DMS79 treated with DMSO at 0.1 percent for 48 hours (cell line): ENCODE measurements at regions not wholly inside any gene's neighbourhood (a gene's known extent, or its start where the extent isn't known, plus 50 kb on each side); places are given as distances from the start of the nearest gene placed in this dataset.
"Not testable (repeated sequence)": the region's sequence is repeated elsewhere in the genome, so short reads cannot be mapped to it uniquely, and the experiment has no call there.

Experiments
- DNase-seq: peaks from one replicate; lab custom pipeline; 2025; lab: John Stamatoyannopoulos, UW

GRCh38 chr6:110558575-110558974, 82.2 kb upstream of the SLC22A16 start:
- DNase-seq: no peak

DNA sequence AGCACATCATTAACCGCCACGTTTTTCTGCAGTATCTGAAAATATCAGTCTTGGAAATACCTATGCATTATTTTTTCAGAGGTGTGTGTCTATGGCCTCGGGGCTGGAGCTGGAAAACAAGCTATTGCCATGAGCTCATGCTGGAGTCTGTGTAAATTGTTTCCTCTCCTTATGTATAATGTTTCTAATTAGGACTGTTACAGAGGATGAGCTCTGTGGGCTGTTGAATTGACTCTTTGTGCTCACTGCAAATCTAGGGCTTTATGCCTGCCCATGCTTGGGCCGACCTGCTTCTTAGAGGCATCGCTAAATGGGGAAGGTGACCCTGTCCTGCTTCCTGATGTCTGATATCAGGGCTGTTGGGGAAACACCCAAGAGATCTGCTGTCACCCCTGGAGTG, 80.8 kb upstream of the SLC22A16 start:
- DNase-seq: no peak

DNA sequence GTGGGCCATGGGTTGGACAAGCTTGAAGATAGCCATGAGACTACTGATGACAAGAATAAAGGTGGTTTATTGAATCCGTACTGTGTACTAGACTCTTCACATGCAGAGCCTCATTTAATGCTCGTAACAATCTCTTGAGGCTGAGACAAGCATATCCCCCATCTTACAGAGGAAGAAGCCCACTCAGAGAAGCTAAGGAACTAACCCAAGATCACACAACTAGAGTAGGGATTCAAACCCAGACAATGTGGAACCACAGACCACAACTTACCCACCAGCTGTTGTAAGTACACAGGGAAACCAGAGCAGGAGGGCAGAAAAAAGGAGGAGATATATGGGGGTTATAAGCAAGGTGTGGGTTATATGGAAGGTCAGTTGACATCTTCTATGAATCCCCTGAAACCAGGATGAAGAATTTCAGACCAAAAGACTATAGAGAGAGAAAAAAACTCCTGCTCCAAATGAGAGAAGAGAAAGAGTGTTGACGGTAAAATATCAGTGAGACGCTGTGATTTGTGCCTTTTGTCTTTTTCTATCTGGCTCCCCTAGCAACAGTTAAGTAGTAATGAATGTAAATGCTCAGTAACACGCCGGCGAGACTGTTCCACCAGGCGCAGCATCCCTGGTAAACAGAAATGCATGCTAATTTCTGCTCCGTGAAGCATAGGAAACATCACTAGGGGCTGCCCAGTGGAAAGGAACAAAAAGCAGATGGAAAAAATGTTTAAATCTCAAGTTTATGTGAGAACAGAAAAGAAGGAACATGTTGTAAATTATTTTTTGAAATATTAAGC, 80.1 kb upstream of the SLC22A16 start:
- no peak for DNase-seq

GRCh38 chr6:110554966-110555460, 78.6 kb upstream of the SLC22A16 start:
- DNase-seq: no peak

- no peak for DNase-seq
These were observed 78.0 kb upstream of the SLC22A16 start for GRCh38 chr6:110554441-110554840.

DNA sequence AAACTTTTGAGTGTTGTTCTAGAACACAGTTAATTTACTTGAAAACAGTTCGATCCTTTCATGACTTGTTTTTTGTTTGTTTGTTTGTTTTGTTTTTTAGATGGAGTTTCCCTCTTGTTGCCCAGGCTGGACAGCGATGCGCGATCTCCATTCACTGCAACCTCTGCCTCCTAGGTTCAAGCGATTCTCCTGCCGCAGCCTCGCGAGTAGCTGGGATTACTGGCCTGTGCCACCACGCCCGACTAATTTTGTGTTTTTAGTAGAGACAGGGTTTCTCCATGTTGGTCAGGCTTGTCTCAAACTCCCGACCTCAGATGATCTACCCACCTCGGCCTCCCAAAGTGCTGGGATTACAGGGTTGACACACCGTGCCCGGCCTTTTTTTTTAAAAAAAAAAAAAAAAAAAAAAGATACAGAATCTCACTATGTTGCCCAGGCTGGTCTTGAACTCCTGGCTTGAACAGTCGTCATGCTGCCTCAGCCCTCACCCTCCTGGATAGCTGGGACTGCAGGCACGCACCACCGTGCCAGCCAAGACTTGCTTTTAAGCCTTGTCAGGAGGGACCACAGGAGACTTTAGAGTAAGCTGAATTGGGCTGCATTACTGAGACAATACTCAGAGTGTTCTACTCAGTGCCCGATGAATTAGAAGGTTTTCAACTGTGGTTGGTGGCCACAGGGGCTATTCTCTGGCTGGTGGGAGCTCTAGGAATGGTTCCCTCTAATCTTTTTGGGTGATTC, 76.7 kb upstream of the SLC22A16 start:
- no peak for DNase-seq

GRCh38 chr6:110552076-110552475, 75.7 kb upstream of the SLC22A16 start:
- DNase-seq: no peak

- DNase-seq: no peak
These were observed 74.7 kb upstream of the SLC22A16 start for GRCh38 chr6:110551088-110551487.

- DNase-seq: no peak
These were observed 73.9 kb upstream of the SLC22A16 start for GRCh38 chr6:110550353-110550752.

DNA sequence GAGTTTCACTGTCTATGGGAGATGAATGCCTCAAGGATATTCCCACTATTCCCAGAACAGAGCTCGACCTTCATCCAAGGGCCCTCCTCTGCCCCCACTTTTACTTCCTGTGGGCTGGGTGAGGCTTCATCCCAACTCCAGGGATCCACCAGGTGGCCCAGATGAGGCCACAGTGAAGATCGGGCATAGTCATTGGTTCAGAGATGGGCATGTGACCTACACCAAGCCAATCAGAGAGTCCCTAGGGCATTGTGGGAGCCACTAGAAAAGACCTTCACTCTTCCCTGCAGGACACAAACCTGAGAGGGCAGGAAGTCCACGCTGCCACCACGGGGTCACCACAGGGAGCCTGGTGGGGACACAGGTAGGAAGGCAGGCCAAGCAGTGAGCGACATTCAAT, 72.9 kb upstream of the SLC22A16 start:
- DNase-seq: no peak

GRCh38 chr6:110548110-110548847, 71.9 kb upstream of the SLC22A16 start:
- no peak for DNase-seq

DNA sequence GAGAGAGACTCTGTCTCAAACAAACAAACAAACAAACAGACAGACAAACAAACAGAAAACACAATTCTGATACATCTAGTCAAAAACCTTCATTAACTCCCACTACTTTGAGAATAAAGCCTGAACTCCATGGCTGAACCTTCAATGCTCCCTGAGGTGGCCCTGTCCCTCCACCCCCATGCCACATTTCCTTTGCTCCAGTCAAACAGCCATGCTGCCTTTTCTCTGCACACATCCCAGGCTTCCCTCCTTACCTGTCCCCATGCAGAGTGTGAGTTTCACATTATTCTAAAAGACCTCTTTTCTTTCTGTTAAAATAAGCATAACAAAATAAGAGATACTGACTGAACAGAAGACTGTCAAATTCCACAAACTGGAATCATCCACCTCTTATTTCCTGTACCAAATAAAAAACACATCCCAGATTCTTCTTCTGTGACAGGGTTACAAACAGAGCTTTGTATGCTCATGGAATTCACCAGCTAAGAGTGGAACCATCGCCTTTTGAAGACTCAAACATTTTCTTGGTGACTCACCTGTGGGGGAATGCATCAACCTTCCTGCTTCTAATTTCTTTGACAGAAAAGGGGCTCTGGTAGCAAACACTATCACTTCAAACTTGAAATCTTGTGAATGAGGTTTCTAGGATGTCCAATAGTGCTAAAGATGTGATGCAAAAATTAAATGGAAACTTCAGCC, 71.0 kb upstream of the SLC22A16 start:
- no peak for DNase-seq

DNA sequence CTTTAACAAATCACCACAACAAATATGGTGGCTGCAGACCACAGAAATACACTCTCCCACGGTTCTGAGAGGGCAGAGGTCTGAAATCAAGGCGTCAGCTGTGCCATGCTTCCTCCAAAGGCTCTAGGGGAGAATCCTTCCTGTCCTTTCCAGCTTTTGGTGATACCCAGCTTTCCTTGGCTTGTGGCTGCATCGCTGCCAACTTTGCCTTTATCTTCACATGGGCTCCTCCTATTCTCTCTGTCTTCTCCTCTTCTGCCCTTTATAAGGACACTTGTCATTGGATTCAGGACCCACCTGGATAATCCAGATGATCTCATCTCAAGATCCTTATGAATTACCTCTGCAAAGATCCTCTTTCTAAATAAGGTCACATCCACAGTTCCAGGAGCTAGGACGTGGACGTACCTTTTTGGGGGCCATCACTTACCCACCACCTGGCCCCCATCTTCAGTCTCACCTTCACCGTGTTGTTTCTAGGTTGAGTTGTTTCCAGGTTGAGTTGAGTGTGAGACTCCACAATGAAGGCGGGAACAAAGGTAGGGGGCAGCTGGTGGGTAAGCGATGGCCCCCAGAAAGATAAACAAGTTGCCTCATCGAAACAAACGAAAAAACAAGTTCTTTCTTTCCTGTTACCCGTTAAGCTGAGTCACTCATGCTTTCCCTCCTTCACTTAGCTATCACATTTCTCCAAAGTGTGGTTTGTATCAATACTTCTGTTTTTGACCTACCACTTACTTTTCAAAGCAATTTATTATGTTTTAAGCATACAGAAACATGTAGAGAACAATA, 68.9 kb upstream of the SLC22A16 start:
- no peak for DNase-seq

DNA sequence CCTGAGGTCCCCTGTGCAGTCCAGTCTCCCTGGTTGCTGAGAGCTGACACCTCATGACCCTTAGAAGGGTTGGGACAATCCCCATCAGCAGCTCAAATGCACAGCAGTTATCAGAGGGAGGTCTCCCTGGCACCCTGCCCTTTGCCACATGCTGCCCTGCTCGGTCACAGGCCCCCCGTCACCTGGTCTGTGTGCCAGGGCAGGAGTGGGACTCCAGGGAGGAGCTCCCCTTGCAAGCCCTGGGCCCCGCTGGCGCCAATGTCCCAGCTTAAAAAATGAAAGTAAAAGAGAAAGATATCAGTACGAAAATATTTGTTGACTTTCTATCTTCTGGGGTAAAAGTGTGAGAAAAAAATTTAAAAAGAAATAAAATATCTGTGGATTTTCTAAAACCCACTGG, 68.1 kb upstream of the SLC22A16 start:
- DNase-seq: no peak

DNA sequence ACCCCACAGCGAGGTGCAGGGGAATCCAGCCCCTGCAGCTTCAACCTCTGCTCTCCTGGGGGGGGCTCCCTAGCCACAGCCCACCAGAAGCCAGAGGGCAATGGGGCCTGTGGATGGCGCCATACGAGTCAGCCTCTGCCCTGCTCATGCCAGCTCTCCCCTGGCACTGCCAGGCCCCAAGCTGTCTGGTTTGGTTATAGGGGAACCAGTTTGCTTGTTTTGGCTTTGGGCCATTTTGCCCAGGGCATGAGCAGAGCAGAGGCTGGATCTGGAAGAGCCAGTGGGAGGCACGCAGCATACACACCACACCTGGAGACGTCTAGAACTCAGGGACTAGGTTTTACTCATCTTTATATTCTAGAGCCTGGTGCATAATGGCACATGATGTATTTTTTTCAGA, 66.7 kb upstream of the SLC22A16 start:
- DNase-seq: peak; percentile 81

- DNase-seq: peak; percentile 62
These were observed 66.1 kb upstream of the SLC22A16 start for GRCh38 chr6:110542311-110543024.

DNA sequence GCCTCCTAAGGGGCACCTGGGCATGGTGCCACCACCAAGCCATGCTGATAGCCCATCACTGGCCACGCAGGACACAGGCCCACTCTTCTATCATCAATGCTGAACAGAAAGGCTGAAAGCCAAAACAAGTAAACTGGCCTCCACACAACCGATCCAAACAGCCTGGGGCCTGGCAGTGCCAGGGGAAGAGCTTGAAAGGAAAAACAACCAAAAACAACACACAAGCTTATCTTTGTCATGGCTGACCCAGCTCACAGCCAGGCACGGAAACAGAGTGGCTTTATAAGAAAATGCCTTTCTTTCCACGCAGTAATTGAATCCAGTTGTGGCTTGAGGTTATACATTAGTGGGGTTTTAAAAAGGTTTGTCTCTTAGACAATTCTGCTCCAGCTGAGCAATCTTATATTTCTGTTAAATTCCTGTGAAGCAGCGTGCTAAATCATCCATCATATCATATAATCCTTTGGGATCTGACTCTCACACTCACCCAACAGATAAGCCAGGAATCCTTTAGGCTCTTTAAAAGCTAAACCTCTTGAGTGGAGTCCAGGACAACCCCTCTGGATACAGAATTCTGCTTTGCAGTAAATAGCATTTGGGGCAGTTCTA, 65.4 kb upstream of the SLC22A16 start:
- DNase-seq: no peak

- DNase-seq: not testable (repeated sequence)
These were observed 63.0 kb upstream of the SLC22A16 start for GRCh38 chr6:110539277-110540019.

GRCh38 chr6:110538416-110539160, 62.2 kb upstream of the SLC22A16 start:
- no peak for DNase-seq
